HUDEP-2 (cell line): ENCODE measurements at regions not wholly inside any gene's neighbourhood (a gene's known extent, or its start where the extent isn't known, plus 50 kb on each side); places are given as distances from the start of the nearest gene placed in this dataset.
"Not testable (repeated sequence)": the region's sequence is repeated elsewhere in the genome, so short reads cannot be mapped to it uniquely, and the experiment has no call there.

ENCODE experiments used
- DNase-seq, 76 experiments: peaks; one replicate each; lab custom pipeline; 2025; ENCODE audit not compliant: unreplicated experiment in 76 of 76; lab: John Stamatoyannopoulos, UW

DNA sequence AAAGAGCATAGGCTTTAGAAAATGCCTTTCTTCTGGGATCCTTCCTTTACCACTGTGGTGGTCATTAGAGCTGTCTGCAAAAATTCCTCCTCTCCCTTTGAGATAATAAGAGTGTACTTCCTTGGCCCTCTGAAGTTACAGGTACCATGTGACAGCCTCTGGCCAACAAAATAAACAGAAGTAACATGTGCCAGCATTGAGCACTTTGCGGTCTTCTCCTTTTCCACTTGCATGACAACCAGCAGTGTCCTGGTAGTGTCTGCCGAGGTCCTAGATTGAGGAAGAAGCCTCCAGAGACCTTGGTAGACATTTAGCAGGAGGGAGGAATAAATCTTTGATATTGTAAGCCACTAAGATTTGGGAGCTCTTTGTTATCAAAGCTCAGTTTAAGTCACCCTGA, 87.5 kb upstream of the ARID1B start:
- DNase-seq, result no peak

DNA sequence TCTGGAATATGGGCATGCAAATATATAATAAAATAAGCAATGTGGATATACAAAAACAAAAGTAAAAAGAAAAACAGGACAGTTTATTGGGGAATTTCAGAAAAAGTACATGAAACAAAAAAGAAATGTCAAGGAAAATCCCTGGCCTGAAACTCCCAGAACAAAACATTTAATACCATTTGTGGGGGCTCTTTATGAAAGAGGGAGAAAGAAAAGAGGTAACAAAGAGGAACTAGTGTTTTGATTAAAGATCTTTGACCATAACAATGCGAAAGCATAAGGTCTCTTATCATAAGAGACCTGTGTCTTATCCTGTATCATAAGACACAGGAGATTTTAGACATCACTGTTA, 88.6 kb upstream of the ARID1B start:
- no peak for DNase-seq

DNA sequence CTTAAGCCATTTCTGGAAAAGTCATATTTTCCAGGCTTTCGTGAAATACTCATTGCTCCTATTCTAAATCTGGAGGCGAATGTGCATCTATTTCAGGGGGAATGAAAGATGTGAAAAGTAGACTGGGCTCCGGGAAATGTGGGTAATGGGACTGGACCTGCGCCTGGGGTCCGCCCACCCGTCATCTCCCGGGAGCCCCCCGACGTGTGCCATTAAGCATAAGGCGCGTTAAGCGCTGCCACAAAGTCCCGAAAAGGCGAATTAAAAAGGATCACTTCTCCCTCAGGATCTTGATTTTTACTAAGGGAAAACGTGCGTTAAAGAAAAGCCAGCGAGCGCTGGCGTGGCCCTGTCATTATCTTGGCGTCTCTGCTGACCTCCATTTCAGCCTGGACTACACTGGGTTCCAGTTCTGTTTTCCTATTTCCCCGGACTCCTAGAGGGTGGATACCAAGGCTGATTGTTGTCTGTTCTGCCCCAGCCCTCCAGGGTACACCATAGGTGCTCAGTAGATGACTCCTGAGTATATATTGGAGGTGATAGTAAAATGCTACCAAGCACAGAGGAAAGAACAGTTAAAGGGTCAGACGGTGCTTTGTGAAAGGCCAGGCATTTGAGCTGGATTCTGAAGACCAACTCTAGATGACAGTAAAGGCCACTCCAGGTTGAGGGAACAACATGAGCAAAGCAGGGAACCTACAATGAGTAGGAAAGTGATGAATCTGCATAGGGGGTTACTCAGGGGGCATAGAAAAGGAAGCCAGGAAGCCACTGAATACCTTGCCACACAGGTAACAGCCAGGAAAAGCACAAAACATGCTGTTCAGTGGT, 89.2 kb upstream of the ARID1B start:
- DNase-seq, result peak in 1 of 76 experiments; percentile 17

DNA sequence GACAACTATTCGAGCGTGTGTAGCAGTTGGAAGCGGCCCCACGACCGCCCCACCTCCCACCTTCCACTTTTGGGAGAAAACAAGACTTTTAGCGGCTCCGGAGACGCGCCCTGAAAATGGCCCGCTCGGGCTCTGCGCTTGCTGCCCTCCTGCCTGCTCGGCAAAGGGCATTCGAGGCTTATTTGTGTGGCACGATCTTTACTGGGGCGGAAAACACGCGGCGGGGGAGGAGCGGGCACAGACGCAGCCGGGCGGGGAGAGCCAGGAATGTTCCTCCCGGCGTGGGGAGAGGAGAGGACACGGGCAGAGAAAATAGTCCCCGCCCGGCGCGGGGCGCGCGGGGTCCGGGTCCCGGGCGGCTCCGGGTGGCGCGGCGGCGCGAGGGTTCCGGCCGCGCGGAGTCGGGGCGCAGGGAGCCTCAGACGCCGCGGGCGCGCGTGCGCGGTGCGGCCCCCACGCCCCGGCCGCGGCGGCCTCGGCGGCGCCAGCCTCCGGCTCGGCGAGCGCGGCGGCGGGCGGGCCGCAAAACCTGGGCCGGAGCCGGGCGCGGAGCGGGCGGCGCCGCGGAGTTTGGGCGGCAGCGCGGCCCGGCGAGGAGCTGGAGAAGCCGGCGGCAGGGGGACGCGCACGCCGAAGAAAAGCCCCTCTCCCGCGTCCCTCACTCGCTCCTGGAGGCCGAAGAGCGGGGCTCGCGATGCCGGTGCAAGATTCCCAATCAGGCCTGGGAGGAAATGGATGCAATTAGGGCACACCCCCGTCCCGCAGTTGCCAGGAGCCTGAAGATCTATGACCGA, 90.0 kb upstream of the ARID1B start:
- DNase-seq, result peak in 72 of 76 experiments; percentile 25 to 84 (median 68)

DNA sequence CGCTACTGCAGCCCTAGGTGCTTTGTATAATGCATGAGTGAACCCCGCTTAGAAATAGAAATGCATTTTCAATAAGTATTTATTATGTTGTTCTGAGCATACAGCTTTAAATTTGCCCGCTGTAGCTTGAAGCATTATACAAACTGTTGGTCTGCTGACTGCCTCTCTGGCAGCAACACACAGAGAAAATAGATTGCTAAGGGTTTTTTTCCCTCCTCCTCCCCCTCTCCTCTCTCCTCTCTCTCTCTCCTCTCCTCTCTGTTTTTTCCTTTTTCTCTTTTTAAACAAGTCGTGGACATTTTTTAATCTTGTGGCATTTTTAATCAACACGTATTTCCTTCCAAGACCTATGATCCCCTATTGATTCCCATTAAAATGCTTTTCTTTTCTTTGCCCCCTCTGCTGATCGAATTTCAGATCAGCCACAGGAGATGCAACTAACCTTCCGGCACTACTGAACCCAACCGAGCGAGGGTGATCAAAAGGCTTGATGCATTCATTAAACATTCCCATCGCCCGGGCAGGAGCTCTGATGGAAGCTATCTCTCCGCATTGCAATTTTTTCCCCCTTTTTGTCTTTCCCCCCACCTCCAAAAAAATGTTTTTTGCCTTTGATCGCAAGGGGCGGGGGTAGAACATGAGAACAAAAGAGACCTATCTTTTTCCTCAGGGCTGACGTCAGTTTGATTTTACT, 90.7 kb upstream of the ARID1B start:
- DNase-seq, result peak in 42 of 76 experiments; percentile 28 to 80 (median 58)

DNA sequence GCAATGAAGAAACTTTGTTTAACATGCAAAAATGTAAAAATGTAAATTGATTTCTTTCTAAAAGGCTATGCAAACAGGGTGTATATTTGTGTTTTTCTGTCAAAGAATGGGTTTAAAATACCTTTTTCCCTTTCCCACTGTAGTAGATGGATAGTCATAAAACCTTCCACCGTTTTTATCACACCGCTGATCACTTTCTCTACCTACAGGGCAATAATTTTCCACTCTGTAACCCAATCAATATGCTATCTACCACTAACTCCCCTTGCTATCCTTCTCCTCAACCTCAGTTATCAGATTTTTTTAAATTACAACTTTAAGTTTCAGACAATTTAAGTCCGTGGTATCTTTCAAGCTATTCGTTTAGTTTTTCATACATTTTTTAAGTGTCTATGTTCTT, 91.4 kb upstream of the ARID1B start:
- DNase-seq, result no peak

DNA sequence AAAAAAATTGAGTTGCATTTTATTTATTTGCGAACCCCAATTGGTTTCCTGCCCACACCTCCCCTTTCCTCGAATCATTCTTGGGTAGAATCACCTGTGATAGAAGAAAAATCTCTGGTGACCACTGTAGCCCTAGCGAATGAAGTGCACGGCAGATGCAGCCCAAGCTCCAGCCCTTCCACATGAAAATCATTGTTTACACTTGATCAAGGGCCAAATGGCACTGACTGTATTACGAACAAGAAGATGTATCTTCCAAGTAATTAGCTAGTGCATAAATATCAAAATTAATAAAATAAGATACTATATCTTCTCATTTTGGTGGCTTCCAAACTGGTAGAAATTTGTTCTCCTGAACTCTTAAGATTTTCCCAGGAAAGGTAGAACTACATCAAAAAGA, 93.4 kb upstream of the ARID1B start:
- no peak for DNase-seq

DNA sequence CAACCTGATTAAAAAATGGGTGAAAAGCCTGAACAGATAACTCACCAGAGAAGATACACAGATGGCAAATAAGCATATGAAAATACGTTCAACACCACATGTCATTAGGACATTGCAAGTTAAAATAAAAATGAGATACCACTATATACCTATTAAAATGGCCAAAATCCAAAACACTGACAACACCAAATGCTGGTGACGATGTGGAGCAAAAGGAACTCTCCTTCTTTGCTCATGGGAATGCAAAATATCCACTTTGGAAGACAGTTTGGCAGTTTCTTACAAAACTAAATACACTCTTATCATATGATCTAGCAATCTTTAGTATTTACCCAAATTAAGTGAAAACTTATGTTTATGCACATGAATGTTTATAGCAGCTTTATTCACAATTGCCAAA, 100.5 kb upstream of the ARID1B start:
- DNase-seq, result no peak

DNA sequence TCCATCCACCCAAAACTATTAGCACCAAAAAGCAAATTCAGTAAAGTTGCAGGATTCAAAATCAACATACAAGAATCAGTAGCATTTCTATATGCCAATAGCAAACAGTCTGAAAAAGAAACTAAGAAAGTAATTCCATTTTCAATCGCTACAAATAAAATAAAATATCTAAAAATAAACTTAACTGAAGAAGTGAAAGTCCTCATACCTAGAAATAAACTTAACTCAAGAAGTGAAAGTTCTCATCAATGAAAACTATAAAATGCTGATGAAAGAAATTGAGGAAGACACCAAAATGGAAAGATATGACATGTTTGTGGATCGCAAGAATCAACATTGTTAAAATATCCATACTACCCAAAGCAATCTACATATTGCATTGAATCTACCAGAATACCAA, 103.0 kb upstream of the ARID1B start:
- no peak for DNase-seq

DNA sequence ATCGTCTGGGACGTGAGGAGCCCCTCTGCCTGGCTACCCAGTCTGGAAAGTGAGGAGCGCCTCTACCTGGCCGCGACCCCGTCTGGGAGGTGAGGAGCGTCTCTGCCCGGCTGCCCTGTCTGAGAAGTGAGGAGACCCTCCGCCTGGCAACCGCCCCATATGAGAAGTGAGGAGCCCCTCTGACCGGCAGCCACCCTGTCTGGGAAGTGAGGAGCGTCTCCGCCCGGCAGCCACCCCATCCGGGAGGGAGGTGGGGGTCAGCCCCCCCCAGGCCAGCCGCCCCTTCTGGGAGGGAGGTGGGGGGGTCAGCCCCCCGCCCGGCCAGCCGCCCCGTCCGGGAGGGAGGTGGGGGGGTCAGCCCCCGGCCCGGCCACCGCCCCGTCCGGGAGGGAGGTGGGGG, 107.1 kb upstream of the ARID1B start:
- not testable (repeated sequence) for DNase-seq

DNA sequence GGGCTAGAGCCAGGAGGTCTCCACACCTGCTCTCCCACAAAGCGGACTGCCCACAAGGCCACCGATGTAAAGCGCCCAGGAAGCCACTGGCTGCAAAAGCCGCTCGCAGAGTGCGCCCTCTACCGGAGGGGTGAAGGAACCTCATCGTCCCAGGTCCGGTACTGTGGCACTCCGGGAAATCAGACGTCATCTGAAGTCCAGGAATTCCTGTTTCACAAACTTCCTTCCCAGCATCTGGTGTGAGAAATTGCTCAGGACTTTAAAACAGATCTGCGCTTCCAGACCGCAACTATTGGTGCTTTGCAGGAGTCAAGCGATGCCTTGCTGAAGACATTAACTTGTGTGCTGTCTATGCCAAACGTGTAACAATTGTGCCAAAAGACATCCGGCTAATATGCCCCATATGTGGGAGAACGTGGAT, 115.1 kb upstream of the ARID1B start:
- peak in 12 of 76 experiments; percentile 4 to 48 (median 18) for DNase-seq

DNA sequence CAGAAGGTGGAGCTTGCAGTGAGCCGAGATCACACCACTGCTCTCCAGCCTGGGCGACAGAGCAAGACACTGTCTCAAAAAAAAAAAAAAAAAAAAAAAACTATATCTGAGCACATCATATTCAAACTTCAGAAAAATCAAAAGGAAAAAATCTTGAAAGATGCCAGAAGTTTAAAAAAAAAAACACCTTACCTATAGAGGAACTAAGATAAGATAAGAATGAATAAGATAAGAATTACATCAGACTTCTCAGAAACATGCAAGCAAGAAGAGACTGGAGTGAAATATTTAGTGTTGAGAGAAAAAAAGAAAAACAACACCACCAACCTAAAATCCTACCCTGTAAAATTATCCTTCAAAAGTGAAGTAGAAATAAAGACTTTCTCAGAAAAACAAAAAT, 116.8 kb upstream of the ARID1B start:
- no peak for DNase-seq

DNA sequence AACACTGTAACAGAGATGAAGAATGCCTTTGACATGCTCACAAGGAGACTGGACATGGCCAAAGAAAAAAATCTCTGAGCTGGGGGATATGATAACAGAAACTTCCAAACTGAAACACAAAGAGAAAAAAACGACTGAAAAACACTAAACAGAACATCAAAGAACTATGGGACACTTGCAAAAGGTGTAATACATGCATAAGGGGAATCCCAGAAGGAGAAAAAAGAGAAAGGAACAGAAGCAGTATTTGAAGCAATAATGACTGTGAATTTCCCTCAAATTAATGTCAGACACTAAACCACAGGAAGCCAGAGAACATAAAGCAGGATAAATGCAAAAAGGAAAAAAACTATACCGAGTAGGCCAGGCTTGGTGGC, 117.4 kb upstream of the ARID1B start:
- no peak for DNase-seq

DNA sequence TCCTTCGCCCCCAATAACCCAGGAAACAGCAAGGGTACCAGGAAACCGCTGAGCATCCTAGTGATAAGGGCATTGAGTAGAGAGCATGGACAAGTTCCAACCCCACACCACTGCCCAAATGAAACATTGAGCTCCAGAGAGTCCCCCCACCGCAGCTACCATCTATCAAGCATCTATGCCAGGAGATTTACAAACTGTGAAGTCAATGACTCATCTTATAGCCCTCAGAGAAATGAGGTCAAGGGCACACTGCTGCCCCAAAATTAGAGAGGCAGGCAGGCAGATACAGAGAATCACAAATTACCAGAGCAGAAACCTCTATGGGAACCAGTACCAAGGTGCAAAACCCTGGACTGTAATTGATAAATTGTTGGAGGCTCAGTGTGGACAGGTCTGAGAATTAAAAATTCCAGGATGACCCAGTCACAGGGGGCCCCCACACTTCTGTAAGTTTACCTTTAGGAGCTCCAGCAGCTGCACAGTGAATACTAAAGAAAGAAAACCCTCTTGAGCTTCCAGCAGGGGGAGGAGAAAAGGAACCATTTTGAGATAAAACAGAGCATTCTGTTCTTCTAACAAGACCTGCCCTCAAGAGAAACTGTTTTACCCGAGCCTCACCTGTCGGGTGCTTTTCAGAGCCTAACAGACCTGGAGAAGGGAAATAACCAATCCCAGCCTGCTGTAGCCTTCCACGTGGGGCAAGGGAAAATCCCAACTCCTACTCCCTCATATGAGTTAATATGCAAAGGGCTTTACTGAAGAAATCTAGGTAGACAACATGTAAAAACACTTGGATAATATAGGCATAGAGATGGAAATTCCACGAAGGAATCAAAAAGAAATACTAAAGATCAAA, 118.0 kb upstream of the ARID1B start:
- no peak for DNase-seq

DNA sequence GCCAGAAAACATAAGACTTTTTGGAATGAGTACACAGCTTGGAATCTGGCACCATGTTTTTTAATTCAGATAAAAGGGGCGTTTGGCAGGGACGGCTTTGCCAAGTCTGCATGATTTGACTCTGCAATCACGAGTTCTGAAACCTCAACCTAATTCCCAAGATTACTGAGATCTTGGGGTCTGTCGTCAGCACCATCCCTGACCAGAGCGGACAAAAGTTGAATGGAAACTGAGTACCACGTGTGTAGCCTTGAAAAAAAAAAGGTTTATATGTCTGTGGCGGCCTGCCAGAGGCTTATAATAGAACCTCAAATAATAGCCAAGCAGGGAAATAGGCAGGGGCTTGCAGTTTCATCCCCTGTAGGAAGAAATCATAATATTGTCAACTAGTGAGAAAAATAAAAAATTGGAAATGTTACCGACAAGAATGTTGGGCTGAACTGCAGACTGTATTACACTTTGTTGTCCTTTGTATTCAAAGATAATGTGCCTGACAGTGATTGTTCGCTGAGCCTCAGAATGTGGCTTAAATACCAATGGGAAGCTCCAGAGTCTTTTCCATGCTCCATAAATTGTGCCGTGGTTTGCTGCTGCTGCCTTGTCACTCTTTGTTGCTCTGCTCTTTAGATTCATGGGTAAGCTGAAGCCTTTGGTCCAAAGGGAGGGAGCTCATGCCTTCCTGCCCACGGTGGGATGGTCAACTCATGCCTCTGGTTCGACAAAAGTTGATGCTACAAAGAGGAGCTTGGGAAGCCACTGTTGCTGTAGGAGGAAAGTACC, 118.8 kb upstream of the ARID1B start:
- DNase-seq, result no peak

DNA sequence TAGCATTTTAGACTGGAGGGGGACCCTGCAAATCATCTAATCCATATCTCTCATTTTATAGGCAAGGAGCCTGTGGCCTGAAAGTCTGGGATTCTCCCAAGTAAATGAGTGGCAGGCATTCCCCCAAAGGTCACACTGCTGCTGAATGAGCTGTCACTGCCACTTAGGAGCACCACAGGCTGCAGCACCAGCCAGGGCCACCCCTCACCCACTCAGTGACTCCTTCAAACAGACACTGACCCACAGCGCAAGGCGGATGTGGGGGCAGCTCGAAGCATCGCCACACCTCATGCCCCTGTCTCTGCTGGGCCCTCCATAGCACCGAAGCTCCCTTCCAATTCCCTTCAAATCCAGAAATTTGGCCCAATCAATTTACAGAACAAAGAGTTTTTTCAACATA, 119.9 kb upstream of the ARID1B start:
- DNase-seq, result no peak

DNA sequence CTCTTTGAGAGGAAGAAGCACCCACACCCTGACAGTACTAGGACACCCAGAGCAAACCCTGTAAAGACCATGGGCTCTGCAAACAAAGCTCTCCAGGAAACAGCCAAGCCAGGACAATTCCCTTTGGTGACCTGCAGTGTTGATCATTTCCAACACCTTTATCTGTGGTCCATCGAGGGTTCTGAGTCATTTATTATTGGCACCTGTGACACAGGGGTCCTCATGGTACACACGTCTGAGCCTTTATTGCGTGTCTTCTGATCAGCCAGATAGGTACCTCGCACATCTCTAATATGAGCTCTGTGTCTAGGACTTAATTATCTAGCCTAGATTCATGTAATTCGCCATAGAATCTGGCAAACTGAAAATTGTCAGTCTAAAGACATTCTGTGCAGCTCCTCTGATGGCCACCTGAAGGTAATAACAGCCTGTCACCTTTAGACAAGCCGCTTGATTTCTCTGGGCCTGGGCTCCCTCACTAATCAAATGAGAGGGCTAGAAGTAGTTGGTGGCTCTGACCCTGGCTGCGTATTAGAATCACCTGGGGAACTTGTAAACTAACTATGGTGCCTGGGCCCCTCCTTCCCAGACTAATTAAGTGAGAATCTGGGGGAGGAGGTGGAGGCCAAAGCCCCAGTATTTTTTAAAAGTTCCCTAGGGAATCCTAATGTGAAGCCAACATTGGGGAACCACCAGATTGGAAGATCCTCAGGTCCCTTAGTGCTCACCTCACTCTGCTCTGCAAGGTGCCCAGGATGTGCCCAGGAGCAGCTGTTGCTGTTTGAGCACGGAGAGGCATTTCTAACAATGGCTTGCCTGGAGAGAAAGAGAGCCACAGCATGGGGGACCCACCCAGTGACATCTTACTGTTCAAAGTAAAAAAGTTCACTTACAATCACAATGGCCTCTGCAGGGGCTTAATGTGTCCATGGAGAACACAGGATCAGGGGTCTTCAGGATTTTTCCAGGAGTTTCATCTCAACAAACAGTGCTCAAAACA, 122.0 kb upstream of the ARID1B start:
- DNase-seq, result no peak

DNA sequence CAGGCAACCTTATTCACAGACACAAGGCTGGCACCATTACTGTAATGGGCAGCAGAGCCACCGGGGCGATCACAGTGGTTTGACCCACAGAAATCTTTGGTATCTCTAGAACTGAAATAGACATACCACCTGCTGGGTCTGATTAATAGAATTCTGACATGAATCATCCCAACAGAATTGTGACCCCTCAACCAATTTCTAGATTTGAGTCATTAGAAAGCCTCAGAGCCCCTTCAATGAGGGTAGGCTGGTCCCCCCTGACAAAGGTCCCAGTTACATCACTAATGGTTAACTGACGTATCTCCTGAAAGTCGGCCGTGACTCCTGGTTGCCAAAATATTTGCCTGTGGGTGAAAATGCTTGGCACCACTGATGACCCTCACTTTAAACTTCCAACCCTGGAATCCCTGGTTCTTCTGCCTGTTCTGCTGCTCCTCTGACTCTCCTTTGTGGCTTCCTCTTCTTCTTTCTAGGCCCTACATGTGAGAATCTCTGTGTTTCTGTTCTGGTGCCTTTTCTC, 124.9 kb upstream of the ARID1B start:
- no peak for DNase-seq
